ENCODE measurements at regions not wholly inside any gene's neighbourhood (a gene's known extent, or its start where the extent isn't known, plus 50 kb on each side); places are given as distances from the start of the nearest gene placed in this dataset.

DNA sequence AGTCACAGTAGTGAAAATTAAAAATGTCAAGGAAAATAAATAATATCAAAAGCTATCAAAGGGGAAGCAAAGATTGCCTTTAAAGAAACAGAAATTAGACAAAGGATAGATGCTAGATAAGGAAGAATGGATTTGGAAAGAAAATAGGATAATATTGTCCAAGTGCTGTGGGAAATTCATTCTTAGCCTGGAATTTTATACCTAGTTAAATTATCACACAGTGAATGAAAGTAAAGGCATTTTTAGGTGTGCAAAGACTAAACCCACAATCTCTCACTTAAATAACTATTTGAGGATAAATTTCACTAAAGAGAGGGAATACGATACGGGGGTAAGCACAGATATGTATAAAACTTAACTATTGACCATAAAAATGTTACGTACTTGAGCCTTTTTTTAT is 511.1 kb downstream of the TMEM135 start:
- H3K27ac ChIP-seq: no peak overlapping the region
- no peaks in the 10 kb centered on the region for H3K4me1 ChIP-seq
- H3K4me3 ChIP-seq: no peak overlapping the region
- H3K27me3 ChIP-seq: no peaks in the 10 kb centered on the region
- H3K36me3 ChIP-seq: no peaks in the 10 kb centered on the region
- peaks cover 0 to 44% (median 2%) of the 10 kb centered on the region in 4 donors for H3K9me3 ChIP-seq
- DNase-seq (ENCODE audit: low spot score in 2 of 2): no peak
- 73 to 83% methylated on average over 3 of the region's 3 CpGs for WGBS, 2 donors
- TF ChIP-seq POLR2A (IDR thresholded peaks at IDR 0.05): no peak

DNA sequence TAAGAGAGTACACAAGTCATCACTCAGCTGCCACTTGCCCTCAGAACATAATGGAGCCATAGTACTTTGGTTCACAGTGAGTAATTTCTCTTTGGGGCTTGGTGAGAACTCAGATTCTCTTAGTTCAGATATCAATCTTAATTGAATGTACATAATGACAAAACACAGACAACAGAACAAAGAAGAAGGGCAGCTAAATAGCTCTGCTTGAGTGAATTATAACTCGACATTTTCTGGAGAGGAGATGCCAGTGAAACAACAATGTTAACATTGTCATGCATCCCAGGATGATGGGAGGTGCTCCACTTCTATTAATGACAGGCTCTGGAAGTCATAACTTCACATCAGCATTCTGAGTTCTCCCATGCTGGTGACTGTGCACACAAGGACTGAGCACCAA is 508.1 kb downstream of the TMEM135 start:
- H3K4me1 ChIP-seq: no peaks in the 10 kb centered on the region
- peaks cover 0 to 62% (median 2%) of the 10 kb centered on the region in 4 donors for H3K9me3 ChIP-seq
- no peak for DNase-seq (ENCODE audit: low spot score in 2 of 2)
- no peaks in the 10 kb centered on the region for H3K27me3 ChIP-seq
- H3K36me3 ChIP-seq: no peaks in the 10 kb centered on the region
- WGBS, 2 donors: 37 to 41% methylated on average over 1 of the region's 1 CpG
- H3K27ac ChIP-seq: no peak overlapping the region
- no peak overlapping the region for H3K4me3 ChIP-seq
- TF ChIP-seq, protein P1, sequence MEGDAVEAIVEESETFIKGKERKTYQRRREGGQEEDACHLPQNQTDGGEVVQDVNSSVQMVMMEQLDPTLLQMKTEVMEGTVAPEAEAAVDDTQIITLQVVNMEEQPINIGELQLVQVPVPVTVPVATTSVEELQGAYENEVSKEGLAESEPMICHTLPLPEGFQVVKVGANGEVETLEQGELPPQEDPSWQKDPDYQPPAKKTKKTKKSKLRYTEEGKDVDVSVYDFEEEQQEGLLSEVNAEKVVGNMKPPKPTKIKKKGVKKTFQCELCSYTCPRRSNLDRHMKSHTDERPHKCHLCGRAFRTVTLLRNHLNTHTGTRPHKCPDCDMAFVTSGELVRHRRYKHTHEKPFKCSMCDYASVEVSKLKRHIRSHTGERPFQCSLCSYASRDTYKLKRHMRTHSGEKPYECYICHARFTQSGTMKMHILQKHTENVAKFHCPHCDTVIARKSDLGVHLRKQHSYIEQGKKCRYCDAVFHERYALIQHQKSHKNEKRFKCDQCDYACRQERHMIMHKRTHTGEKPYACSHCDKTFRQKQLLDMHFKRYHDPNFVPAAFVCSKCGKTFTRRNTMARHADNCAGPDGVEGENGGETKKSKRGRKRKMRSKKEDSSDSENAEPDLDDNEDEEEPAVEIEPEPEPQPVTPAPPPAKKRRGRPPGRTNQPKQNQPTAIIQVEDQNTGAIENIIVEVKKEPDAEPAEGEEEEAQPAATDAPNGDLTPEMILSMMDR (IDR thresholded peaks at IDR 0.05): no peak

- no peaks in the 10 kb centered on the region for H3K4me1 ChIP-seq
- peaks cover 0 to 29% (median 0%) of the 10 kb centered on the region in 4 donors for H3K9me3 ChIP-seq
- no peak overlapping the region for H3K4me3 ChIP-seq
- WGBS, 2 donors: 57 to 63% methylated on average over 1 of the region's 1 CpG
- no peaks in the 10 kb centered on the region for H3K27me3 ChIP-seq
- H3K27ac ChIP-seq: no peak overlapping the region
- no peak for DNase-seq (ENCODE audit: low spot score in 2 of 2)
- TF ChIP-seq EP300 (IDR thresholded peaks at IDR 0.05) (no peak), POLR2A (IDR thresholded peaks at IDR 0.05) (no peak)
- TF ChIP-seq, protein P1 (IDR thresholded peaks at IDR 0.05): no peak
- no peaks in the 10 kb centered on the region for H3K36me3 ChIP-seq
Measured at GRCh38 chr11:87539596-87539995, 501.9 kb downstream of the TMEM135 start.

DNA sequence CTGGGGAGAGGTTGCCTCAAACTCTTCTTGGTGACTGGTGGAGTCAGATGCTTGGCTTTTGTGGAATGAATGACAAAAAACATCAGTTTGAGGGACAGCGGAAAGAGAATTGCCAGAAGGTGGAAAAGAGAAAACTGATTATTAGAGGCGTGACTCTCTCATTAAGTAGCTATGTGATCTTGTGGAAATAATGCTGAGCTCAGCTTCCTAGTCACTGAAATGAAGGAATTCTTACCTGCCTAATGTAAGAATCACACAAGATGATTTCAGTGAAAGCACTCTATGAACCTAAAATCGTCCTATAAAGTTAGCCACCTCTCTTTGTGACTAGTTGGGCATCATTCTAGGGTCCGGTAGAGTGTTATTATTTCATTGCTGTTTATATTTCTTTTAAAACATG is 498.8 kb downstream of the TMEM135 start:
- no peak for DNase-seq (ENCODE audit: low spot score in 2 of 2)
- 81 to 84% methylated on average over 4 of the region's 4 CpGs for WGBS, 2 donors
- Histone ChIP-seq H3K4me1 (no peaks in the 10 kb centered on the region), H3K27me3 (no peaks in the 10 kb centered on the region), H3K27ac (no peak overlapping the region), H3K9me3 (peaks cover 0 to 2% (median 0%) of the 10 kb centered on the region in 4 donors), H3K36me3 (no peaks in the 10 kb centered on the region), H3K4me3 (no peak overlapping the region)
- TF ChIP-seq, protein P1 (IDR thresholded peaks at IDR 0.05): no peak
- TF ChIP-seq EP300 (IDR thresholded peaks at IDR 0.05) (no peak), POLR2A (IDR thresholded peaks at IDR 0.05) (no peak)

GRCh38 chr11:87536016-87536415 is 498.3 kb downstream of the TMEM135 start:
- WGBS, 2 donors: 80 to 83% methylated on average over 2 of the region's 2 CpGs
- no peak for DNase-seq (ENCODE audit: low spot score in 2 of 2)

More at GRCh38 chr11:87536016-87536415, 498.3 kb downstream of the TMEM135 start:
- Histone ChIP-seq H3K27ac (no peak overlapping the region), H3K4me3 (no peak overlapping the region), H3K27me3 (no peaks in the 10 kb centered on the region), H3K9me3 (peaks cover 0 to 2% (median 0%) of the 10 kb centered on the region in 4 donors), H3K4me1 (no peaks in the 10 kb centered on the region), H3K36me3 (no peaks in the 10 kb centered on the region)
- TF ChIP-seq POLR2A (IDR thresholded peaks at IDR 0.05) (no peak), EP300 (IDR thresholded peaks at IDR 0.05) (no peak)
- TF ChIP-seq, protein P1 (IDR thresholded peaks at IDR 0.05): no peak

Measured in tibial nerve (tissue), 4 donors.